RWPE2 (cell line): ENCODE measurements at regions not wholly inside any gene's neighbourhood (a gene's known extent, or its start where the extent isn't known, plus 50 kb on each side); places are given as distances from the start of the nearest gene placed in this dataset.

Experiments
- ATAC-seq: fragments of 200-7000 bp; cut with Tn5 transposase; 3 replicates; pipeline ENCODE4 v1.9.1; 2021; ENCODE audit warnings: low read depth
- DNase-seq: peaks from one replicate; pipeline ENCODE4 v3.0.0-alpha.2; 2020; ENCODE audit warnings: low spot score
- H3K27ac ChIP-seq: fragments of 450-650 bp; 2 replicates; pipeline ENCODE4 v1.5.1; 2017; ENCODE audit warnings: mild to moderate bottlenecking; ENCODE audit not compliant: poor library complexity, severe bottlenecking
- H3K27me3 ChIP-seq: fragments of 250-450 bp; sonication (Bioruptor Pico); 2 replicates; pipeline ENCODE4 v1.5.1; 2021; ENCODE audit warnings: mild to moderate bottlenecking, moderate library complexity; ENCODE audit not compliant: insufficient read depth, poor library complexity, severe bottlenecking
- H3K36me3 ChIP-seq: fragments of 250-450 bp; sonication (Bioruptor Pico); 2 replicates; pipeline ENCODE4 v1.5.1; 2020; ENCODE audit warnings: low read depth, mild to moderate bottlenecking, moderate library complexity
- H3K4me1 ChIP-seq: fragments of 250-450 bp; sonication (Bioruptor Pico); 2 replicates; pipeline ENCODE4 v1.5.1; 2021; ENCODE audit warnings: mild to moderate bottlenecking, moderate library complexity; ENCODE audit not compliant: insufficient read depth, poor library complexity, severe bottlenecking
- H3K4me3 ChIP-seq: fragments of 250-450 bp; sonication (Bioruptor Pico); 2 replicates; pipeline ENCODE4 v1.5.1; 2021; ENCODE audit warnings: mild to moderate bottlenecking, moderate library complexity; ENCODE audit not compliant: severe bottlenecking
- H3K9me3 ChIP-seq: fragments of 250-450 bp; sonication (Bioruptor Pico); 2 replicates; pipeline ENCODE4 v1.5.1; 2021; ENCODE audit warnings: mild to moderate bottlenecking, moderate library complexity; ENCODE audit not compliant: severe bottlenecking
- CTCF ChIP-seq: fragments of 450-650 bp; IDR thresholded peaks from one replicate; pipeline ENCODE4 v1.5.1; 2017; ENCODE audit warnings: mild to moderate bottlenecking, moderate library complexity; ENCODE audit not compliant: poor library complexity, severe bottlenecking

- TF ChIP-seq CTCF = no peak
- Histone ChIP-seq H3K4me3 (no peak overlapping the region), H3K27me3 (no peaks in the 10 kb centered on the region), H3K27ac (no peak overlapping the region), H3K4me1 (no peaks in the 10 kb centered on the region), H3K9me3 (no peaks in the 10 kb centered on the region), H3K36me3 (no peaks in the 10 kb centered on the region)
- no peak for ATAC-seq
- DNase-seq = peak; percentile 23
These were observed 172.7 kb downstream of the MRPL14 start for GRCh38 chr6:43954311-43955131.

GRCh38 chr6:43953794-43954310 lies 173.4 kb downstream of the MRPL14 start:
- Histone ChIP-seq H3K27ac (no peak overlapping the region), H3K27me3 (no peaks in the 10 kb centered on the region), H3K4me3 (no peak overlapping the region), H3K4me1 (no peaks in the 10 kb centered on the region), H3K36me3 (no peaks in the 10 kb centered on the region), H3K9me3 (no peaks in the 10 kb centered on the region)
- TF ChIP-seq CTCF = peak; percentile 6
- no peak for ATAC-seq
- DNase-seq = no peak

- Histone ChIP-seq H3K27ac (no peak overlapping the region), H3K27me3 (no peaks in the 10 kb centered on the region), H3K9me3 (no peaks in the 10 kb centered on the region), H3K4me1 (no peaks in the 10 kb centered on the region), H3K4me3 (no peak overlapping the region), H3K36me3 (no peaks in the 10 kb centered on the region)
- ATAC-seq (no peak), DNase-seq (no peak)
- no peak for TF ChIP-seq CTCF
These were observed 174.0 kb downstream of the MRPL14 start for GRCh38 chr6:43953256-43953655.

GRCh38 chr6:43952746-43953145 lies 174.5 kb downstream of the MRPL14 start:
- H3K9me3 ChIP-seq = no peaks in the 10 kb centered on the region
- no peak for TF ChIP-seq CTCF
- H3K4me3 ChIP-seq = no peak overlapping the region
- no peaks in the 10 kb centered on the region for H3K27me3 ChIP-seq
- no peak overlapping the region for H3K27ac ChIP-seq
- no peaks in the 10 kb centered on the region for H3K36me3 ChIP-seq
- DNase-seq (no peak), ATAC-seq (no peak)
- no peaks in the 10 kb centered on the region for H3K4me1 ChIP-seq
